ENCODE measurements at regions not wholly inside any gene's neighbourhood (a gene's known extent, or its start where the extent isn't known, plus 50 kb on each side); places are given as distances from the start of the nearest gene placed in this dataset.
A peak's percentile ranks its signal among the peaks of the same experiment; 100 is the strongest.

DNA sequence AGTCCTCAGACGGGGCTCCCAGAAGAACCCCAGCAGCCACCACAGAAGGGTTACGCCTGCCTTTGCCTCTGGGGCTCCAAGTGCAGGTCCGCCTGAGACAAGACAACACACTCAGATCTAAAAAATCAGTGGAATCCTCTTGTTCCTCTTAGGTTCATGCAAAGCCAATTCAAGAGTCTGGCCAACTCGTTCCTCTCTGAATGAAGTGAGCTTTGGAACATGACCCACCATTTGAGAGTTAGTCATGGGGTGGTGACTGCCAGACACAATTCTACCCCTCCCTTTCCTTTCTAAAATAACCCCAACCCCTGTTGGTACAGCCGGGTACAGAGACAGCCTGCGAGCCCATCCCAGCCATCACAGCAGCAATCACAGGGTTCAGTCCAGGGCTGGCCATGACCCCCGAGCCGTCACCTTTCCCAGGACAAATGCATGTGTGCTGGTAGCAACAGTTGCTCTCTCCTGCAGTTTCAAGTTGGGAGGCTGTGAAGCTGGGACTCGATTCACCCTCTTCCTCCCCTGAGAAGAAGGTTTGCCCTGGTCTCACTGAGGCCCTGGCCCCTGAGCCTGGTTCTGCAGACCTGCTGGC lies 183.1 kb upstream of the SH3BP4 start:
- no peak overlapping the region for H3K4me3 ChIP-seq
- TF ChIP-seq, protein P1, sequence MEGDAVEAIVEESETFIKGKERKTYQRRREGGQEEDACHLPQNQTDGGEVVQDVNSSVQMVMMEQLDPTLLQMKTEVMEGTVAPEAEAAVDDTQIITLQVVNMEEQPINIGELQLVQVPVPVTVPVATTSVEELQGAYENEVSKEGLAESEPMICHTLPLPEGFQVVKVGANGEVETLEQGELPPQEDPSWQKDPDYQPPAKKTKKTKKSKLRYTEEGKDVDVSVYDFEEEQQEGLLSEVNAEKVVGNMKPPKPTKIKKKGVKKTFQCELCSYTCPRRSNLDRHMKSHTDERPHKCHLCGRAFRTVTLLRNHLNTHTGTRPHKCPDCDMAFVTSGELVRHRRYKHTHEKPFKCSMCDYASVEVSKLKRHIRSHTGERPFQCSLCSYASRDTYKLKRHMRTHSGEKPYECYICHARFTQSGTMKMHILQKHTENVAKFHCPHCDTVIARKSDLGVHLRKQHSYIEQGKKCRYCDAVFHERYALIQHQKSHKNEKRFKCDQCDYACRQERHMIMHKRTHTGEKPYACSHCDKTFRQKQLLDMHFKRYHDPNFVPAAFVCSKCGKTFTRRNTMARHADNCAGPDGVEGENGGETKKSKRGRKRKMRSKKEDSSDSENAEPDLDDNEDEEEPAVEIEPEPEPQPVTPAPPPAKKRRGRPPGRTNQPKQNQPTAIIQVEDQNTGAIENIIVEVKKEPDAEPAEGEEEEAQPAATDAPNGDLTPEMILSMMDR (IDR thresholded peaks at IDR 0.05): no peak
- no peaks in the 10 kb centered on the region for H3K36me3 ChIP-seq
- no peak for ATAC-seq
- H3K9me3 ChIP-seq: no peaks in the 10 kb centered on the region
- H3K27me3 ChIP-seq: no peaks in the 10 kb centered on the region
- H3K4me1 ChIP-seq: no peaks in the 10 kb centered on the region
- no peak overlapping the region for H3K27ac ChIP-seq
- DNase-seq: no peak
- WGBS, 2 donors: 91 to 95% methylated on average over 9 of the region's 9 CpGs
- intact Hi-C loops (cut with DNase I): no loop called here
- FAIRE-seq: no peak

DNA sequence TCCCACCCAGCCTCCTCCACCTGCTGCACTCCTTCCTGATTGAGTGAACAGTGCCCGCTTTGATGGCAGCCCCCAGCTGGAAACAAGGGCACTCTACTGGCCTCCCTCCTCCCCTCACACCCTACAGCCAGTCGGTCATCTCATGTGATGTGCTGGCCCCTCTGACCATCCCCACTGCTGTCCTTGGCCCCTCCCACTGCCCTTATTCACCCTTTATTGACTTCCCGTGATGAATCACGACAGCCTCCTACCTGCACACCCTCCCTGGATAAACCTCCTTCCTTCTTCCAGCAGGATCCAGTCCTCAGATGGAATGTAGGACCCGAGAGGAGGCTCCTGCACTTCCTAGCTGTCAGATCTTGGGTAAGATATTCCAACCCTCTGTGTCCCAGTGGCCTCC lies 186.5 kb upstream of the SH3BP4 start:
- TF ChIP-seq, protein P1 (IDR thresholded peaks at IDR 0.05): no peak
- ATAC-seq: no peak

DNA sequence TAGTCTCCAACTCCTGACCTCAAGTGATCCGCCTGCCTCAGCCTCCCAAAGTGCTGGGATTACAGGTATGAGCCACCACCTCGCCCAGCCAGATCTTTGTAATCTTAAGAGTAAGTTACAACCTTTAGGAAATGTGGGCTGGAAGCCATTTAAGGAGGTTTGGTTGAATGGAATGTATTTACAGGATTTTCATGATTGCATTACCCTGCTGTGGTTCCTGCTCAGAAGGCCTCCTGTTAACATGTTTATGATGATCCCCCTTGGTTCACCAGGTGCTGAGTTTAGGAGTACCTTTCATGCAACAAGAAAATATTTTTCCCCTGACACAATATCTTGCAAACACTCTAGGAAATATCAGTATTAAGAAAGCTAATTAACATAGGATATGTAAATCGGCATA lies 187.4 kb upstream of the SH3BP4 start:
- ATAC-seq: no peak
- H3K4me3 ChIP-seq: no peak overlapping the region
- no peak for FAIRE-seq
- H3K27ac ChIP-seq: no peak overlapping the region
- H3K4me1 ChIP-seq: no peaks in the 10 kb centered on the region
- WGBS, 2 donors: 95 to 96% methylated on average over 3 of the region's 3 CpGs
- TF ChIP-seq, protein P1 (IDR thresholded peaks at IDR 0.05): no peak
- H3K27me3 ChIP-seq: no peaks in the 10 kb centered on the region
- DNase-seq: no peak
- intact Hi-C loops (cut with DNase I): no loop called here
- H3K36me3 ChIP-seq: no peaks in the 10 kb centered on the region
- no peaks in the 10 kb centered on the region for H3K9me3 ChIP-seq

More for the DNA sequence above, 186.5 kb upstream of the SH3BP4 start:
- H3K27me3 ChIP-seq: no peaks in the 10 kb centered on the region
- H3K36me3 ChIP-seq: no peaks in the 10 kb centered on the region
- FAIRE-seq (no peak), DNase-seq (no peak)
- no peak overlapping the region for H3K27ac ChIP-seq
- WGBS, 2 donors: 60 to 64% methylated on average over 5 of the region's 5 CpGs
- no peaks in the 10 kb centered on the region for H3K9me3 ChIP-seq
- no peak overlapping the region for H3K4me3 ChIP-seq
- intact Hi-C loops (cut with DNase I): no loop called here
- H3K4me1 ChIP-seq: no peaks in the 10 kb centered on the region

DNA sequence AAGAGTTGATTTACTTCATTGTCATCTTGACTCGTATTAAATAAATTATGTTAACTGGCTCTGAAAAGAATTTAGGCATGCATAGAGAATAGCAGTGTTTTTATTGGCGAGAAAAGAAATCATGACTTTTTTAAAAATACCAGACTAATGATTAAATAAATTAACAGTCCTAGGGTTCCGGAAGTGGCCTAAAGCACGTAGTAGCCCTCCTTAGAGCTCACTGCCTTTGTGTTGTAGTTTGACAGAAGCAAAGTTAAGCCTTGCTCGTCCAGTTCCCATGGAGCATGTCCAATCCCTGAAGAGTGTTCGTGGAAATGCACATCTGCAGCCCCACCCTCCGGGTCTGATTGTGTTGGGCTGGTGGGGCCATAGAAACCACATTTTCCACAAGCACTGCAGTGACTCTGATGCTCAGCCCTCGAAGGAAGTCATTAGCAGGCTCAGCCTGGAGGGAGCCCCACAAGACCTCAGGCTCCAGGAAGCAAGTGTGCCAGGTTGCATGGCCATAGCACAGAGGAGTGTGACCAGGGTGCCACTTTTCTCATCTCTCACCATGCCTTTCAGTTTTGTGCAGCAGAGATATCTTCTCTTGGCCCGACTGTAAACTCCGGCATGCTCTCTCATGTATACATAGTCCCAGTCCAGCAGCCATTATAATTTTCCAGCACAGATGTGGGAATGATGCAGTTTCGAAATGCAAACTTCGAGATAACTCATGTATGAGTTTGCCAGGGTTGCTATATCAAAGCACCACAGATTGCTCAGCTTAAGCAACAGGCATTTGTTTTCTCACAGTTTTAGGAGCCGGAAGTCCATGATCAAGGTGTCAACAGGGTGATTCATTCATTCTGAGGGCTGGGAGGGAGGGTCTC lies 188.6 kb upstream of the SH3BP4 start:
- DNase-seq (no peak), ATAC-seq (peak in 1 of 4 donors; percentile 38), FAIRE-seq (no peak)
- intact Hi-C loops (cut with DNase I): no loop called here
- WGBS, 2 donors: 73 to 78% methylated on average over 13 of the region's 13 CpGs
- Histone ChIP-seq H3K4me3 (no peak overlapping the region), H3K9me3 (no peaks in the 10 kb centered on the region), H3K27ac (no peak overlapping the region), H3K27me3 (no peaks in the 10 kb centered on the region), H3K4me1 (no peaks in the 10 kb centered on the region), H3K36me3 (no peaks in the 10 kb centered on the region)
- TF ChIP-seq, protein P1 (IDR thresholded peaks at IDR 0.05): no peak

DNA sequence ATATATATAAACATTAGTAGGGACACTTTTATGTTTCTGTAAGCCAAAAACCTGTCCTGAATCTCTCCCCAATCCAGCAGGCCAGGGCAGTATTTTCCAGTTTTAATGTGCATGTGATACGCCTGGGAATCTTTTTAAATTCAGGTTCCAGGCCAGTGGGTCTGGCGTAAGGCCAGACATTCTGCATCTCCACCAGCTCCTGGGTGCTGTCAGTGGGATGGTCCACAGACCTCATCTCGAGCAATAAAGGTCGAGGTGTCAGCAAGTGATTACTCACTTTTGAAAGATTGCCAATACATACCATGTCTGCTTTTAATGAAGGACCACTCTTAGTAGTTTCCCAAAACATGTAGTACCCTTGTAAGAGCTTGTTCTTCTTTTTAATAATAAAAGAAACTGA lies 189.9 kb upstream of the SH3BP4 start:
- Histone ChIP-seq H3K9me3 (no peaks in the 10 kb centered on the region), H3K4me3 (no peak overlapping the region), H3K27ac (no peak overlapping the region), H3K4me1 (no peaks in the 10 kb centered on the region), H3K36me3 (no peaks in the 10 kb centered on the region), H3K27me3 (no peaks in the 10 kb centered on the region)
- DNase-seq (no peak), ATAC-seq (no peak), FAIRE-seq (no peak)
- intact Hi-C loops (cut with DNase I): no loop called here
- TF ChIP-seq, protein P1 (IDR thresholded peaks at IDR 0.05): no peak
- WGBS, 2 donors: 60 to 69% methylated on average over 4 of the region's 4 CpGs

All from pancreas (tissue), 10 donors.